Astrocyte of the spinal cord (primary cell): ENCODE measurements at regions not wholly inside any gene's neighbourhood (a gene's known extent, or its start where the extent isn't known, plus 50 kb on each side); places are given as distances from the start of the nearest gene placed in this dataset.
A peak's percentile ranks its signal among the peaks of the same experiment; 100 is the strongest.

Experiments used
- DNase-seq: peaks from one replicate; pipeline ENCODE4 v3.0.0; 2011; ENCODE audit warnings: low read depth, low spot score
- H3K4me3 ChIP-seq: 2 replicates; pipeline ENCODE4 v1.5.1; 2011; ENCODE audit warnings: low read depth, mild to moderate bottlenecking, low read length, moderate library complexity
- CTCF ChIP-seq: IDR thresholded peaks from 2 replicates; pipeline ENCODE4 v1.5.1; 2012; ENCODE audit warnings: low read depth, mild to moderate bottlenecking, low read length, inconsistent platforms
- in situ Hi-C: cut with HindIII; loops from 2 replicates; pipeline ENCODE4 v1.10.0; 2017; ENCODE audit warnings: low sequenced_read_pairs

GRCh38 chr17:51347851-51348584 is 87.7 kb downstream of the UTP18 start:
- TF ChIP-seq CTCF: no peak
- DNase-seq: no peak
- H3K4me3 ChIP-seq: no peak overlapping the region
- in situ Hi-C loops: no loop called here

GRCh38 chr17:51351080-51351479 is 90.7 kb downstream of the UTP18 start:
- in situ Hi-C loops: no loop called here
- no peak for DNase-seq
- no peak overlapping the region for H3K4me3 ChIP-seq
- TF ChIP-seq CTCF: no peak

- in situ Hi-C loops: no loop called here
- no peak overlapping the region for H3K4me3 ChIP-seq
- DNase-seq: peak; percentile 3
- no peak for TF ChIP-seq CTCF
Observed at GRCh38 chr17:51351890-51352289, 91.5 kb downstream of the UTP18 start.

DNA sequence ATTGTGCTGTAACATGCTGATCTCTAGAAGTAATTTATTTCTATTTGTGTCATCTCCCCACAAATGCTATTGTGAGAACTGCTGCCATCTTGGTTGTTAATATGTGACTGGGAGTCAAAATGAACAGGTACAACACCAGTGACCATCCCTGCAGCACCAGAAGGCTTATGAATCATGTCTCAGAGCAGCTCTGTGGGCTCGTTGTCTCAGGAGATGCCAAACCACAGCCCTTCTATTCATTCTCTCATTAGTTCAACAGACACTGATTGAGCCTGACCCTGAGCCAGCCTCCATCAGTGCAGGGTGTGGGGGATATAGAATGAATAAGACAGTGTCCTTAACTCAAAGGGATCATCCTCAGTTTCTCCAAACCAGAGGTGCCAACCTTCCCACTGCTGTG is 92.5 kb downstream of the UTP18 start:
- H3K4me3 ChIP-seq: no peak overlapping the region
- no peak for TF ChIP-seq CTCF
- DNase-seq: no peak
- in situ Hi-C loops: no loop called here

DNA sequence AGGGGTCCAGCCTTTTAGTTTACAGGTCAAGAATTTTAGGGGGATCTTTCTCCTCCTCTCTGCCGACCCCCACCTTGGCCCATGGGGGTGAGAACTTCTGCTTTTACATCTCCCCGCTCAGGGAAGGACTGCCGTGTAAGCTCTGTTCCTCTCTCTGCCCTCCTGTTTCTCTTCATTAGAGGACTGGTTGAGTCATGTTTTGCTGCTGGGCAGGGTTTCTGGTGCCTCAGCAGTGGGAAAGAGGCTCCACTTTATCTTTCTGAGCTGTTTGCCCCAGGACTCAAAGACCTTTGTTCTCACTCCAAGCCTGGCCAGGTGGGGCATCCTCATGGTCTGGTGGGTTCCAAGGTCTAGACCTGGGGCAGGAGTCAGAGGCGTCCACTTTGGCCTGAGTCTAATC is 93.0 kb downstream of the UTP18 start:
- TF ChIP-seq CTCF: no peak
- no peak overlapping the region for H3K4me3 ChIP-seq
- in situ Hi-C loops: no loop called here
- no peak for DNase-seq

DNA sequence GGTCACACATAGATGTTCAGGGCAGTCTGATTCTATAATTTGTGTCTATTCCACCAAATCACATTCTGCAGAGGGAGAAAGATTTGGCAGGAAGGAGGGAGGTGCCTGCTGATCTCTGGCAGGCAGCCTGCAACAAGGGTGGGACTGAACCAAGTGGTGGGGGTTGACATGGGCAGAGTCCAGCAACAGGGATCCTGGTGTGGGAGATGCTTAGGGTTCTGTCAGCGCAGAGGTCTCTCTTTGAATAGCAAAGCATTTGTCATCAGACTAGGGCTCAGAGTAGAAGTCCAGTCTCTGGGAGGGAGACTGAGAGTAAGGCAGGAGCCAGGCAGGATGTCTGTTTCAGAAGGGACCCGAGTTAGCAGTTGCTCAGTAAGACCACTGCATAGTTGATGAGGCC is 94.6 kb downstream of the UTP18 start:
- TF ChIP-seq CTCF: no peak
- H3K4me3 ChIP-seq: no peak overlapping the region
- no peak for DNase-seq
- in situ Hi-C loops: no loop called here
